PC-3 (cell line): ENCODE measurements at regions not wholly inside any gene's neighbourhood (a gene's known extent, or its start where the extent isn't known, plus 50 kb on each side); places are given as distances from the start of the nearest gene placed in this dataset.

ENCODE experiments used
- CTCF ChIP-seq: fragments of 300-600 bp; sonication (generic); conservative IDR thresholded peaks from 2 replicates; pipeline ENCODE4 v1.5.1; 2017; ENCODE audit warnings: antibody characterized with exemption, low read depth, mild to moderate bottlenecking, low read length
- EZH2 ChIP-seq: fragments of 300-600 bp; sonication (generic); IDR thresholded peaks from one replicate; pipeline ENCODE4 v1.6.1; 2017; ENCODE audit warnings: antibody characterized with exemption, mild to moderate bottlenecking, low read length; ENCODE audit not compliant: unreplicated experiment
- EZH2phosphoT487 ChIP-seq: fragments of 300-600 bp; sonication (generic); IDR thresholded peaks from 2 replicates; pipeline ENCODE4 v1.6.1; 2018; ENCODE audit warnings: mild to moderate bottlenecking, antibody characterized with exemption, low read length, borderline replicate concordance

- peak; percentile 56 for TF ChIP-seq CTCF
- TF ChIP-seq EZH2phosphoT487: no peak
- TF ChIP-seq EZH2: no peak
These were observed 116.4 kb upstream of the TJP1 start for GRCh38 chr15:29938361-29939335.
